Epithelial cell of proximal tubule (primary cell): ENCODE measurements at regions not wholly inside any gene's neighbourhood (a gene's known extent, or its start where the extent isn't known, plus 50 kb on each side); places are given as distances from the start of the nearest gene placed in this dataset.

Experiments
- DNase-seq: peaks from one replicate; pipeline ENCODE4 v3.0.0-alpha.2; 2011; ENCODE audit warnings: low read depth
- H3K4me3 ChIP-seq: 2 replicates; pipeline ENCODE4 v1.5.1; 2011; ENCODE audit warnings: low read depth, mild to moderate bottlenecking, low read length
- CTCF ChIP-seq: conservative IDR thresholded peaks from 2 replicates; pipeline ENCODE4 v1.5.1; 2012; ENCODE audit warnings: low read depth, mild to moderate bottlenecking, low read length

DNA sequence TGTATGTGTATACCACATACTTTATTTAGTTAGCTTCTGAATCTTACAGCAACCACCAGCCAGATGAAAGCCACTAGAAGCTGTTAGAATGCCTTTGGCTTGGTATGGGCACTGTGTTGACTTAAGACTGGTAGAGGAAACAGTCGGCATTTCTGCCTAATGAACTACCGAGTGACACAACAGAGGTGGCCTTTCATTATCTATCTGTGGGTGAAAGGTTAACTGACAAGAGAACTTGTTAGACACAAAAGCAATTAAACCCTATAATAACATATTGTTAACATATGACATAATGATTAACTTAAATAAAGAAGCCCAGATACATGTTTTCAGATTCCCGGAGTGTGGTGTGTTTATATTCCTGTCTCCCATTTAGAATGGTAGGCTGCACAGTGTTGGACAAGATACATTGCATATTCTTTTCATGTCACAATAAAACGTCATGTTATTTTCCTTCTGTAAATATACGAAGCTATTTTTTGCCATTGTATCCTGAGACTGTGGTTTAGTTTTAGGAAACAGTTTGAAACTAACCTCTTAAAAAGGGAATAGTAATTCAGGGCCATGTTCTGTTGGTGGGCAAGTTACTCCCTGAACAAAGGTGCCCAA is 181.5 kb downstream of the SLIT2 start:
- no peak overlapping the region for H3K4me3 ChIP-seq
- no peak for TF ChIP-seq CTCF
- DNase-seq = no peak

- no peak for TF ChIP-seq CTCF
Measured at GRCh38 chr4:20440170-20440569, 188.5 kb downstream of the SLIT2 start.

GRCh38 chr4:20443015-20443805 is 191.5 kb downstream of the SLIT2 start:
- no peak for DNase-seq
- no peak overlapping the region for H3K4me3 ChIP-seq
- no peak for TF ChIP-seq CTCF

More at GRCh38 chr4:20440170-20440569, 188.5 kb downstream of the SLIT2 start:
- no peak for DNase-seq
- H3K4me3 ChIP-seq = no peak overlapping the region

DNA sequence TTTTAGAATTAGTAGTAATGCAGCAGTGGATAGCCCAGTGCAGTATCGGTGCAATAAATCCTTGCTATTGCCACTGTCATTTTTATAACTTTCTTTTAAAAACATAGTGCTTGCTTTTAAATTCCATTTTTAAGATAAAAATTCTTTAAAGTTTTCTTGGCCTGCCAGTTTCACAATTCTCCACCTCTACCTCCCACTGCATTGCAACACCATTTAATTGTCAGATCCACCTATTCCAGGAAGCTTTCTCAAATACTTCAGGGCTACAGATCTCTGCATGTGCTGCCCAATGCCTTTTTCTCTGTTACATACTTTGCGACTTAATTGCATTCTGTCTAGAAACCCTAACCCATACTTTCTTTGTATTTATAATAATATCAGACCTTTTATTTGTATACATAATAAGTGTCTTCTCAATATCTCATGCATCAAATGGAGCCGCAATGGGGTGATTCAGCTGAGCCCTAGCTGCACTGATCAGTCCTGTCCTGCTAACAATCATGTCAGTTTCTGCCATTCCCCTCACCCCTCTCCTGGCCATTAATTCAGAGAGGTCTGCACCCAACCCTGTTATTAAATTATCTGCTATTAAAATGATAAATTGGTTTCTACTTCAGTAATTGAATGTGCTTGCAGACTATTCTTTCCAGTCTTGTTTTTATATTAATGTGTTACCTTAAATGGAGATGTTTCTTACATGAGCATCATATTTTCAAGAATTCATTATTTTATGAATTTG is 193.1 kb downstream of the SLIT2 start:
- no peak for DNase-seq
- no peak for TF ChIP-seq CTCF
- no peak overlapping the region for H3K4me3 ChIP-seq

DNA sequence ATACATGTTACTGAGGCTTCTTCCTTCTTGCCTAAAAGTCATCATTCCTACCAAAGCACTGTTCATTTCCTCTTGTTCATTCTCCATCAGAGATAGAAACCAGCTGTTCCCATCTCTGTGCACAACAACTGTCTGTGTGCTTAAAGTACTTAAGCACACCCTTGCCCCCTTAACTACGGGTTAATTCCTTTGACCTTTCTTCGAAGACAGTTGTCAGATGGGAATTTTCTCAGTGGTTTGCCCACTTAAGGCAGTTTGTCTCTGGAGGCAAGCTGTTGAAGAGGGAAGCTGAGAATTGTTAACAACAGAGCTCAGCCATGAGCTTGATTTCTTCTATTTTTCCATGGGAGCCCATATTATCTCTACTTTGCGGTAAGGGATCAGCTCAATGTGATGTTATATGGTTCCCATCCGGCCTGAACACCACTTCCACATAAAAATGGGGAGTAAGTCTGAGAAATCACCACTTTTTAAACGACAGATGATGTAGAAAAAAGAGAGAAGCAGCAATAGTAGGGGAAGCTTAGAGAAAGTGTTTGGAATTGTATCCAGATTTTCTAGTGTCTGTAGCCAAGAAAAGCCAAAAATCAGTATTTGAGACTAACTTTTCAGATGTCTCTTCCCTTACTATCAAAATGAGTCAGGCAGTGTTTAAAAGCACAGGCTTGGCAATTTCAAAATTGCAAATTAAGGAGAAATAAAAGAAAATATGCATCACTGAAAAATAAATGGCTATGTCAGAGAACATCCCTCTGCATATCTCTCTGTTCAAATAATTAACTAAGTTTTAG is 194.4 kb downstream of the SLIT2 start:
- TF ChIP-seq CTCF = no peak
- H3K4me3 ChIP-seq = no peak overlapping the region
- no peak for DNase-seq

DNA sequence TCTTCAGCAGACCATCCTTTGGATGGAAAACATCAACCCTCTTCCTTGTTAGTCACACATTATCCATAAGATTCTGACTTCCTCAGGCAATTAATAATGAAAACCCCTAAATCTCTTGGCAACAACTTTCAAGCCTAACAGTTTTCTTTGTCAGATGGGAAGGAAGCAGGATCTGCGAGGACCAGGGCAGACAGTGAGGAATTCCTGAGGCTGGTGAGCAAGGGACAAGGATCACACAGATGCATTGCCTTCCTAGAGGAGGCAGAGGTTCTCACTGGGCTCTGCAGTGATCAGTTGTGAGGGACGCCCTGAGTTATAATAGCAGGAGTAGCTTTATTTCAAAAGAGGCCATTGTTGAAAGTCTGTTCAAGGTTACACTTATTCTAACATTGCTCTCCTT is 195.4 kb downstream of the SLIT2 start:
- DNase-seq = no peak
- no peak for TF ChIP-seq CTCF
- no peak overlapping the region for H3K4me3 ChIP-seq
